Erythroblast (primary cell): ENCODE measurements at regions not wholly inside any gene's neighbourhood (a gene's known extent, or its start where the extent isn't known, plus 50 kb on each side); places are given as distances from the start of the nearest gene placed in this dataset.

Experiments used
- DNase-seq, 2 experiments: peaks; one replicate each; lab custom pipeline; 2025; lab: John Stamatoyannopoulos, UW
- GATA1 ChIP-seq: IDR thresholded peaks from 2 replicates; pipeline ENCODE4 v1.6.1; 2011; ENCODE audit warnings: low read depth, mild to moderate bottlenecking, control low read depth, low read length, moderate library complexity
- POLR2A ChIP-seq: IDR thresholded peaks from 2 replicates; pipeline ENCODE4 v1.6.1; 2011; ENCODE audit warnings: mild to moderate bottlenecking, low read length

GRCh38 chr10:57482259-57482658 lies 785.4 kb downstream of the IPMK start:
- DNase-seq: no peak
- no peak for TF ChIP-seq POLR2A
- no peak for TF ChIP-seq GATA1

- TF ChIP-seq GATA1: no peak
- no peak for TF ChIP-seq POLR2A
These were observed 794.7 kb downstream of the IPMK start for GRCh38 chr10:57472823-57473619.

GRCh38 chr10:57468894-57469432 lies 798.7 kb downstream of the IPMK start:
- TF ChIP-seq POLR2A (no peak), GATA1 (no peak)
- no peak for DNase-seq

More at GRCh38 chr10:57472823-57473619, 794.7 kb downstream of the IPMK start:
- no peak for DNase-seq

- no peak for TF ChIP-seq GATA1
- no peak for TF ChIP-seq POLR2A
These were observed 802.5 kb downstream of the IPMK start for GRCh38 chr10:57465155-57465554.

GRCh38 chr10:57460540-57460939 lies 807.2 kb downstream of the IPMK start:
- DNase-seq: no peak

More at GRCh38 chr10:57465155-57465554, 802.5 kb downstream of the IPMK start:
- no peak for DNase-seq

GRCh38 chr10:57457972-57458512 lies 809.7 kb downstream of the IPMK start:
- TF ChIP-seq POLR2A: no peak
- no peak for TF ChIP-seq GATA1
- DNase-seq: no peak

More at GRCh38 chr10:57460540-57460939, 807.2 kb downstream of the IPMK start:
- TF ChIP-seq POLR2A: no peak
- TF ChIP-seq GATA1: no peak

- TF ChIP-seq POLR2A (no peak), GATA1 (no peak)
- DNase-seq: no peak
These were observed 837.3 kb downstream of the IPMK start for GRCh38 chr10:57430376-57430775.

GRCh38 chr10:57420881-57421280 lies 846.8 kb downstream of the IPMK start:
- TF ChIP-seq GATA1 (no peak), POLR2A (no peak)
- no peak for DNase-seq

- DNase-seq: no peak
- TF ChIP-seq POLR2A: no peak
- TF ChIP-seq GATA1: no peak
These were observed 849.2 kb downstream of the IPMK start for GRCh38 chr10:57418476-57418875.

GRCh38 chr10:57395923-57396322 lies 871.8 kb downstream of the IPMK start:
- TF ChIP-seq GATA1 (no peak), POLR2A (no peak)
- DNase-seq: no peak

GRCh38 chr10:57367412-57367811 lies 900.3 kb downstream of the IPMK start:
- TF ChIP-seq GATA1 (no peak), POLR2A (no peak)
- no peak for DNase-seq

GRCh38 chr10:57362811-57363210 lies 904.9 kb downstream of the IPMK start:
- TF ChIP-seq POLR2A (no peak), GATA1 (no peak)
- DNase-seq: no peak

GRCh38 chr10:57353403-57354003 lies 914.2 kb downstream of the IPMK start:
- no peak for DNase-seq
- no peak for TF ChIP-seq POLR2A
- TF ChIP-seq GATA1: no peak

- no peak for DNase-seq
- TF ChIP-seq GATA1: no peak
- TF ChIP-seq POLR2A: no peak
These were observed 916.6 kb downstream of the IPMK start for GRCh38 chr10:57351076-57351475.

- no peak for TF ChIP-seq POLR2A
- no peak for TF ChIP-seq GATA1
These were observed 926.4 kb downstream of the IPMK start for GRCh38 chr10:57341294-57341693.

More at GRCh38 chr10:57341294-57341693, 926.4 kb downstream of the IPMK start:
- DNase-seq: no peak
